Tibial nerve (tissue), 4 donors: ENCODE measurements at regions not wholly inside any gene's neighbourhood (a gene's known extent, or its start where the extent isn't known, plus 50 kb on each side); places are given as distances from the start of the nearest gene placed in this dataset.

Experiments used
- DNase-seq, 2 donors: peaks; one replicate each; pipeline ENCODE4 v3.0.0-alpha.2; 2019; ENCODE audit warnings: low spot score in 2 of 2
- H3K27ac ChIP-seq, 4 donors: fragments of 200-600 bp; sonication (generic) in 3 of 4; one replicate each; pipeline ENCODE4 v1.5.1; 2017 to 2019; ENCODE audit warnings: mild to moderate bottlenecking in 1 of 4
- H3K27me3 ChIP-seq, 2 donors: fragments of 200-600 bp; sonication (generic) in 1 of 2; one replicate each; pipeline versions ENCODE4 v1.5.1 to v1.6.0; 2017 to 2019
- H3K36me3 ChIP-seq, 3 donors: fragments of 200-600 bp; sonication (generic); one replicate each; pipeline ENCODE4 v1.5.1; 2018 to 2019
- H3K4me1 ChIP-seq, 4 donors: fragments of 200-600 bp; sonication (generic) in 3 of 4; one replicate each; pipeline ENCODE4 v1.5.1; 2017 to 2019
- H3K4me3 ChIP-seq, 4 donors: fragments of 200-600 bp; sonication (generic) in 3 of 4; one replicate each; pipeline ENCODE4 v1.5.1; 2017 to 2019; ENCODE audit warnings: mild to moderate bottlenecking in 1 of 4, moderate library complexity in 1 of 4
- H3K9me3 ChIP-seq, 4 donors: fragments of 200-600 bp; sonication (generic) in 3 of 4; one replicate each; pipeline ENCODE4 v1.5.1; 2017 to 2019
- EP300 ChIP-seq, 2 donors: sonication (generic); formaldehyde crosslinking; IDR thresholded peaks; one replicate each; pipeline ENCODE4 v1.6.1; 2017; ENCODE audit warnings: antibody characterized with exemption in 2 of 2, mild to moderate bottlenecking in 1 of 2
- POLR2A ChIP-seq, 2 donors: fragments of 450-650 bp; IDR thresholded peaks; one replicate each; pipeline ENCODE4 v1.6.1; 2017; ENCODE audit warnings: antibody characterized with exemption in 2 of 2, mild to moderate bottlenecking in 2 of 2, moderate library complexity in 2 of 2
- WGBS, 2 donors: methylation state at CpG; one replicate each; pipeline ENCODE4 v1.1.5; 2018; 5-methylcytosine and 5-hydroxymethylcytosine counted together
- TF ChIP-seq, protein P1 (sequence below), 5 experiments: fragments of 200-600 bp in 3 of 5; fragments of 450-650 bp in 2 of 5; sonication (generic) in 3 of 5; IDR thresholded peaks; one replicate each; pipeline ENCODE4 v1.5.1; 2016 to 2019; ENCODE audit warnings: antibody characterized with exemption in 5 of 5, mild to moderate bottlenecking in 3 of 5, moderate library complexity in 2 of 5

DNA sequence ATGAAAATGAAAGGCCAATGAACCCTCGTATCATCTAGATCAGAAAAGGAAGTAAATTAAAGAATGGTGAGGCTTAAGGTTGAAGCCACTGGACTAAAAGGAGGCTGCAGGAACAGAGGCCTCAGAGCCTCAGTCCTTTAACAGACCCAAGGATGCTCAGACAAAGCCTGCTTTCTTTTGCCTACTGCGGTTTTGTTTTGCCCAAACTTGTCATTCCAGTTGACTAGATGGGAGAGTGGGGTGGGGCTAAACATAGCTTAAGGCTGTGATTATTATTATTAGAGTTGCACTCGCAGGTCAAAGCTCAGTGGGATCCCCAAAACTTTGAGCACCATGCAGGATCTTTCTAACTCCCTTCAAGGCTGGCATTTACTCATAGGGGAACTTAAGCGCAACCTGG is 163.9 kb downstream of the RBM46 start:
- 71 to 74% methylated on average over 4 of the region's 4 CpGs for WGBS, 2 donors
- H3K27ac ChIP-seq = no peak overlapping the region
- no peaks in the 10 kb centered on the region for H3K36me3 ChIP-seq
- H3K27me3 ChIP-seq = no peaks in the 10 kb centered on the region
- H3K4me1 ChIP-seq = no peaks in the 10 kb centered on the region
- TF ChIP-seq EP300 (IDR thresholded peaks at IDR 0.05) (no peak), POLR2A (IDR thresholded peaks at IDR 0.05) (no peak)
- TF ChIP-seq, protein P1, sequence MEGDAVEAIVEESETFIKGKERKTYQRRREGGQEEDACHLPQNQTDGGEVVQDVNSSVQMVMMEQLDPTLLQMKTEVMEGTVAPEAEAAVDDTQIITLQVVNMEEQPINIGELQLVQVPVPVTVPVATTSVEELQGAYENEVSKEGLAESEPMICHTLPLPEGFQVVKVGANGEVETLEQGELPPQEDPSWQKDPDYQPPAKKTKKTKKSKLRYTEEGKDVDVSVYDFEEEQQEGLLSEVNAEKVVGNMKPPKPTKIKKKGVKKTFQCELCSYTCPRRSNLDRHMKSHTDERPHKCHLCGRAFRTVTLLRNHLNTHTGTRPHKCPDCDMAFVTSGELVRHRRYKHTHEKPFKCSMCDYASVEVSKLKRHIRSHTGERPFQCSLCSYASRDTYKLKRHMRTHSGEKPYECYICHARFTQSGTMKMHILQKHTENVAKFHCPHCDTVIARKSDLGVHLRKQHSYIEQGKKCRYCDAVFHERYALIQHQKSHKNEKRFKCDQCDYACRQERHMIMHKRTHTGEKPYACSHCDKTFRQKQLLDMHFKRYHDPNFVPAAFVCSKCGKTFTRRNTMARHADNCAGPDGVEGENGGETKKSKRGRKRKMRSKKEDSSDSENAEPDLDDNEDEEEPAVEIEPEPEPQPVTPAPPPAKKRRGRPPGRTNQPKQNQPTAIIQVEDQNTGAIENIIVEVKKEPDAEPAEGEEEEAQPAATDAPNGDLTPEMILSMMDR (IDR thresholded peaks at IDR 0.05) = no peak
- H3K4me3 ChIP-seq = no peak overlapping the region
- no peak for DNase-seq
- H3K9me3 ChIP-seq = no peaks in the 10 kb centered on the region

DNA sequence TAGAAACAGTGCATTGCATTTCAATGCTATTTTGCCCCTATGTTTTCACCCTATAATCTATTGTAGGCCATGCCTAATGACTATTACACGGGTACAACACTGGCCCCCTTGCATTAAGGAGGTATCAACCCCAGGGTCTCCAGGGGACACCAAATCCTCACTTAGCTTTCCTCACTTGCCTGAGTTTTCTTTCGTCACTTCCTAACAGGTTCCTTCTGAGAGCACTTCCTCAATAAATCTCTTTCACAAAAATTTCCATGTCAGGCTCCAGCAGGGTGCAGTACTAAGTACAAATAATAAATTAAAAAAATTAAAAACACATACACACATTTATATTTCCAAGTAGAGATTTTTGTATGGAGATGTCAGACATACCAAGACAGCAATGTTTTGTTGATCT is 165.0 kb downstream of the RBM46 start:
- 48 to 56% methylated on average over 2 of the region's 2 CpGs for WGBS, 2 donors
- Histone ChIP-seq H3K9me3 (no peaks in the 10 kb centered on the region), H3K36me3 (no peaks in the 10 kb centered on the region), H3K4me3 (no peak overlapping the region), H3K4me1 (no peaks in the 10 kb centered on the region), H3K27me3 (no peaks in the 10 kb centered on the region), H3K27ac (no peak overlapping the region)
- DNase-seq = no peak
- TF ChIP-seq POLR2A (IDR thresholded peaks at IDR 0.05) (no peak), EP300 (IDR thresholded peaks at IDR 0.05) (no peak)
- TF ChIP-seq, protein P1 (IDR thresholded peaks at IDR 0.05) = no peak

DNA sequence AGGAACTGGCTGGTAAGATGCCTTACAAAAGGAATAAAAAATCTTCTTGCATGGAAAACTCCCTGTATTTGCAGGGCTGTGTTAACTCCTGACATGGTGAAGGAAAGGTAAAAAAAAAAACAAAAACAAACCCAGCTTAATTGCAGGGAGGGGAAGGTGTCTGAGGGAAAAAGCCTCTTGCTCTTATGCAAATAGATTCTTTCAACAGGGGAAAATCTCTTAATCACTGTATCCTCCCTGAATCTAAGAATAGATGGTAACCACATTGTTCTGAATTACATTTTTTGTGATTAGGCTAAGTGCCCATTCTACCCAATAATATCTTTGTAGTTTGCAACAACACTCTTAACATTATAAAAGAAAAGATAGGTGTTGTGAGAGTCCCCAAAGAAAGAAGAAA is 172.6 kb downstream of the RBM46 start:
- peaks cover 0 to 4% (median 0%) of the 10 kb centered on the region in 4 donors for H3K4me1 ChIP-seq
- TF ChIP-seq, protein P1 (IDR thresholded peaks at IDR 0.05) = no peak
- TF ChIP-seq POLR2A (IDR thresholded peaks at IDR 0.05) (no peak), EP300 (IDR thresholded peaks at IDR 0.05) (no peak)
- H3K27ac ChIP-seq = no peak overlapping the region
- H3K27me3 ChIP-seq = no peaks in the 10 kb centered on the region
- H3K9me3 ChIP-seq = no peaks in the 10 kb centered on the region
- no peaks in the 10 kb centered on the region for H3K36me3 ChIP-seq
- no peak overlapping the region for H3K4me3 ChIP-seq
- no peak for DNase-seq

DNA sequence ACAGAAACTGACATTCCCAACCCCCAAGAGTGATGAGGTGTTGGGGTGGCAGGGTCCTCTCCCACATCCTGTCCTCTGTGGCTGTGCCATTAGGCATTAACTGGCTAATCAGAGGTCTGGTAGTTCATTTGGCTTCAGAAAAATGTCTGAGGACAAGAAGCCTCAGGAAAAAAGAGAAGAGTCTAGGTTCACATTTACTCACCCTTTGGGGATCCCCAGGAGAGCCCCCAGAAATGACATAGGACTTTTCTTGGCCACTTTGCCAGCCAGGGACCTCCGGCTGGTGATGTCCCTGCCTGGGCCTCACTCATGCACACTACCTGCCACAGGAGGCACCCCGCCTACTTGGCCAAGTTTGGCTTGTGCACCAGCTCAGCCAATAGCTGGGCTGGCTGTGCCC is 173.0 kb downstream of the RBM46 start:
- no peaks in the 10 kb centered on the region for H3K36me3 ChIP-seq
- peaks cover 0 to 6% (median 0%) of the 10 kb centered on the region in 4 donors for H3K4me1 ChIP-seq
- WGBS, 2 donors = 94 to 95% methylated on average over 2 of the region's 2 CpGs
- no peak for DNase-seq
- no peak overlapping the region for H3K4me3 ChIP-seq
- H3K27me3 ChIP-seq = no peaks in the 10 kb centered on the region
- TF ChIP-seq, protein P1 (IDR thresholded peaks at IDR 0.05) = no peak
- no peaks in the 10 kb centered on the region for H3K9me3 ChIP-seq
- H3K27ac ChIP-seq = no peak overlapping the region

DNA sequence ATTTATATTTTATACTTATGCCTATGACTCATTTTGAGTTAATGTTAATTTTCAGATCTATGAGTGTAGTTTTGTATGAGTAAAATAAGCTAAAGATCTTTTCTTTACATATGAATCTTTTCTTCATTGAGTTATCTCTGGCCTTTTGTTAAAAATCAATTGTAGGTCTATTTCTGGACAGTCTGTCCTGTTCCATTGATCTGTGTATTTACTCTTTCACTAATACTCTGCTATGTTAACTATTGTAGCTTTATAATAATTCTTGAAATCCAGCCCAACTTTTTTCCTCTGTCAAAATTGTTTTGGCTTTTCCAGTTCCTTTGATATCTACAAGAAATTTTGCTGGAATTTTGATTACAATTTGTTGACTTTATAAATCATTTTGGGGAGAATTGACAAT is 177.0 kb downstream of the RBM46 start:
- no peak overlapping the region for H3K4me3 ChIP-seq
- TF ChIP-seq EP300 (IDR thresholded peaks at IDR 0.05) (no peak), POLR2A (IDR thresholded peaks at IDR 0.05) (no peak)
- TF ChIP-seq, protein P1 (IDR thresholded peaks at IDR 0.05) = no peak
- peaks cover 0 to 9% (median 0%) of the 10 kb centered on the region in 4 donors for H3K4me1 ChIP-seq
- H3K36me3 ChIP-seq = no peaks in the 10 kb centered on the region
- no peak for DNase-seq
- no peak overlapping the region for H3K27ac ChIP-seq
- no peaks in the 10 kb centered on the region for H3K27me3 ChIP-seq
- no peaks in the 10 kb centered on the region for H3K9me3 ChIP-seq
